ENCODE measurements at regions not wholly inside any gene's neighbourhood (a gene's known extent, or its start where the extent isn't known, plus 50 kb on each side); places are given as distances from the start of the nearest gene placed in this dataset.

DNA sequence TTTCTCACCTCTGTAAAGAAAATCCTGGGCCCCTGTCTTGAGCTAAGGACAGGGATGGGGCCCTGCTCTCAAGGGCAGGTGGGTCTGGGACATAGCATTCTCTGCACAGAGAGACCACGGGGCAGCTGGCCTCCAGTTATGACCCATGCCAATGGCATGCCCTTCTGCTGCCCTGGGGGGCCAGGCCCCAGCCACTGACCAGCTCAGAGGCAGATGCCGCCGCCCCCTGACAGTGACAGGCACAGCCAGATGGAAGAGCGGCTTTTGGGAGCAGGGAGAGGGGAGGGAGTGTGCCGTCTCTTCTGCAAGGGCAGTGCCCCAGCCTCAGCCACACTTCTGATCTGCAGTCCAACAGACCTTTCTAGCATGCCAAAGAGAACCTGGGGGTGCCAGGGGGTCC lies 114.8 kb upstream of the NAV2 start:
- no peak for TF ChIP-seq POLR2A (IDR thresholded peaks at IDR 0.05)
- TF ChIP-seq, protein P1, sequence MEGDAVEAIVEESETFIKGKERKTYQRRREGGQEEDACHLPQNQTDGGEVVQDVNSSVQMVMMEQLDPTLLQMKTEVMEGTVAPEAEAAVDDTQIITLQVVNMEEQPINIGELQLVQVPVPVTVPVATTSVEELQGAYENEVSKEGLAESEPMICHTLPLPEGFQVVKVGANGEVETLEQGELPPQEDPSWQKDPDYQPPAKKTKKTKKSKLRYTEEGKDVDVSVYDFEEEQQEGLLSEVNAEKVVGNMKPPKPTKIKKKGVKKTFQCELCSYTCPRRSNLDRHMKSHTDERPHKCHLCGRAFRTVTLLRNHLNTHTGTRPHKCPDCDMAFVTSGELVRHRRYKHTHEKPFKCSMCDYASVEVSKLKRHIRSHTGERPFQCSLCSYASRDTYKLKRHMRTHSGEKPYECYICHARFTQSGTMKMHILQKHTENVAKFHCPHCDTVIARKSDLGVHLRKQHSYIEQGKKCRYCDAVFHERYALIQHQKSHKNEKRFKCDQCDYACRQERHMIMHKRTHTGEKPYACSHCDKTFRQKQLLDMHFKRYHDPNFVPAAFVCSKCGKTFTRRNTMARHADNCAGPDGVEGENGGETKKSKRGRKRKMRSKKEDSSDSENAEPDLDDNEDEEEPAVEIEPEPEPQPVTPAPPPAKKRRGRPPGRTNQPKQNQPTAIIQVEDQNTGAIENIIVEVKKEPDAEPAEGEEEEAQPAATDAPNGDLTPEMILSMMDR (IDR thresholded peaks at IDR 0.05), result no peak
- WGBS, 2 donors, result 88 to 92% methylated on average over 5 of the region's 5 CpGs
- H3K4me3 ChIP-seq (ENCODE audit: low read depth, poor library complexity, severe bottlenecking), result no peak overlapping the region
- DNase-seq (ENCODE audit: low spot score in 2 of 2), result peak in 1 of 2 donors; percentile 79
- intact Hi-C loops (cut with DNase I; ENCODE audit: low total_unique reads), result no loop called here

DNA sequence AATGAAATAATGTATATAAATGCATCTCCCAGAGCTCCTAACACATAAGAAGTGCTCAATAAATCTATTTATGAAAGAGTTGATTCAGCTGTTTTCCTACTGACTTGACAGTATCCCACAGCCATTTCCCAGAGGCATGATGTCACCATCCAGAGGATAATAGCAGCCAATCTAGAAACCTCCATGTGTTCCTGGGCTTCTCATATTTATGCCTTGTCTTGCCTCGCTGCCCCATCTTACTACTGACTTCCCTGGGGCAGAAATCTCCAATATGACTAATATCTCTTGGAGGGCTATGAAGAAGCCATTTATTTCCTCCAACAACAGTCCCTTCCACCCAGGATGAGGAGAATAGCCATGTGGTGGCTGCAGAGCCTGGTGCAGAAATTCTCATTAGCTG lies 115.4 kb upstream of the NAV2 start:
- no peak overlapping the region for H3K4me3 ChIP-seq (ENCODE audit: low read depth, poor library complexity, severe bottlenecking)
- intact Hi-C loops (cut with DNase I; ENCODE audit: low total_unique reads), result no loop called here
- DNase-seq (ENCODE audit: low spot score in 2 of 2), result peak in 1 of 2 donors; percentile 3
- no peak for TF ChIP-seq POLR2A (IDR thresholded peaks at IDR 0.05)
- TF ChIP-seq, protein P1 (IDR thresholded peaks at IDR 0.05), result no peak
- WGBS, 2 donors, result 48 to 60% methylated on average over 1 of the region's 1 CpG

DNA sequence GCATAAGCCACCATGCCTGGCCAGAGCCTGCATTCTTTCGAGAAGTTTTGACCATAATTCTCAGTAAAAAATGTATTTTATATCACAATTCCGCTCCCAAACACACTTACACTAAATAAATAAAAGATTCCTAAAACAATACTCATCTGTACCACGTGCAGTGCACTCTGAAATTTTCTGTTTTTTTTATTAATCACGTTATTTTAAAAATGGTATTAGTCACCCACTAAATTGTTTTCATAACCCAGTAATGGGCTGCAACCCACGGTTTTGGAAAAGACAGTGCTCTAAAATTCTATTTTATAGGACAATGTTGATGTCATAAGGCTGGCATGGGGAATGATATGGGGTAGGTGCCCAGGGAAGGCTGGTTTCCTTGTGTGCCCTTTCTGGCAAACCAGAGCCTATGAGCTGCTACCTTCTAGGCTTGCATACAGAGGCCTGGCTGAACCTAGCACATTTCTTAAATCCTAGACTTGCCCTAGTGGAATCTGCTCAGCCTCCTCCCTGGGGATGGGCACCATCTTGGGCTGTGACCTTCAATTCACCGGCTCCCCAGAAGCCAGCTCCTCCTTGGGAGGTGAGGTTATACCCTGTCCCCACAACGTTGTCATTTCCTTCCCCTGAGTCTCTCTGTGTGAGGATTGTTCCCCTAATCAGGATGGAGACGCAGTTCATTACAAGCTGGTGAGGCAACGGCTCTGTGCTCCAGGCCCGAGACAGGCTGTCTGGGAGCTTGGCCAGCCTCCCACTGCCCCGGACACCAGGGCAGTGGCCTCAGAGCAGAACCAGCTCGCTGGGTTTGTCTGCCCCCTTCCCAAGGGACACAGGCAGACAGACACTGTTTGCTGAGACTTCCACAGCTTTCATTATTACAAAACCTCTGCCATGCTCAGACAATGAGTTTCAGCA lies 116.5 kb upstream of the NAV2 start:
- peak; percentile 26 to 90 for DNase-seq (ENCODE audit: low spot score in 2 of 2)
- 44 to 54% methylated on average over 10 to 12 of the region's 12 CpGs for WGBS, 2 donors
- TF ChIP-seq POLR2A (IDR thresholded peaks at IDR 0.05), result no peak
- TF ChIP-seq, protein P1 (IDR thresholded peaks at IDR 0.05), result no peak
- H3K4me3 ChIP-seq (ENCODE audit: low read depth, poor library complexity, severe bottlenecking), result no peak overlapping the region
- intact Hi-C loops (cut with DNase I; ENCODE audit: low total_unique reads), result no loop called here

DNA sequence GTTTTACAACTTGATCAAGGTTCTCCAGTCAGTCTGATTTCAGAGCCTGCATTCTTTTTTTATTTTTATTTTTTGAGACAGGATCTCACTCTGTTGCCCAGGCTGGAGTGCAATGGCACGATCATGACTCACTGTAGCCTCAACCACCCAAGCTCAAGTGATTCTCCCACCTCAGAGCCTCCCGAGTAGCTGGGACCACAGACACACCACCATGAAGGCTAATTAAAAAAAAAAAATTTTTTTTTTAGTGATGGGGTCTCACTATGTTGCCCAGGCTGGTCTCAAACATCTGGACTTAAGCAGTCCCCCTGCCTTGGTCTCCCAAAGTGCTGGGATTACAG lies 117.2 kb upstream of the NAV2 start:
- peak in 1 of 2 donors; percentile 48 for DNase-seq (ENCODE audit: low spot score in 2 of 2)
- WGBS, 2 donors, result 80 to 100% methylated on average over 2 of the region's 2 CpGs
- intact Hi-C loops (cut with DNase I; ENCODE audit: low total_unique reads), result no loop called here
- TF ChIP-seq, protein P1 (IDR thresholded peaks at IDR 0.05), result no peak
- no peak for TF ChIP-seq POLR2A (IDR thresholded peaks at IDR 0.05)
- no peak overlapping the region for H3K4me3 ChIP-seq (ENCODE audit: low read depth, poor library complexity, severe bottlenecking)

DNA sequence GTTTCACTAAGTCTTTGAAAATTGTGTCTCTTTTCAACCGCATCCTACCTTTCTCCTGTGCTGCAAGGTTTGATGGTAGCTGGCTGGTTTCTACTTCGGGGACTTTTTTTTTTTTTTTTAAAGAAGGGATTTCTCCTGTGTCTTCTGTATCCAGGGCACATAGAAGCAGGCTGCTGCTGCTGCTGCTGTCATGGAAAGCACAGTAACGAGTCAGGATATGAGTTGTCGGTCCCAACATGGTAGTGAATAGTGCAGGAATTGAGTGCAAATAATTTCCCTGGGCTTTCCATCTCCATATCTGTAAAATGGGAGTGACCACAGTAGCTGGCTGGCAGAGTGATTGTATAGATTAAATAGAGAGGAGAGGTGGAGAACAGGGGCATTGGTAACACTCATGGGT lies 118.3 kb upstream of the NAV2 start:
- intact Hi-C loops (cut with DNase I; ENCODE audit: low total_unique reads), result no loop called here
- WGBS, 2 donors, result 91 to 92% methylated on average over 4 of the region's 4 CpGs
- DNase-seq (ENCODE audit: low spot score in 2 of 2), result peak in 1 of 2 donors; percentile 45
- no peak for TF ChIP-seq POLR2A (IDR thresholded peaks at IDR 0.05)
- TF ChIP-seq, protein P1 (IDR thresholded peaks at IDR 0.05), result no peak
- no peak overlapping the region for H3K4me3 ChIP-seq (ENCODE audit: low read depth, poor library complexity, severe bottlenecking)
